Stomach (tissue), 4 donors: ENCODE measurements at regions not wholly inside any gene's neighbourhood (a gene's known extent, or its start where the extent isn't known, plus 50 kb on each side); places are given as distances from the start of the nearest gene placed in this dataset.

Source experiments
- CTCF ChIP-seq, 7 experiments: fragments of 450-650 bp in 4 of 7; fragments of 200-600 bp in 3 of 7; sonication (generic) in 3 of 7; IDR thresholded peaks; one replicate each; pipeline ENCODE4 v1.5.1; 2016 to 2019; ENCODE audit warnings: antibody characterized with exemption in 7 of 7, control low read depth in 2 of 7, mild to moderate bottlenecking in 1 of 7
- POLR2A ChIP-seq, 4 donors: fragments of 450-650 bp; IDR thresholded peaks; one replicate each; pipeline ENCODE4 v1.6.1; 2016; ENCODE audit warnings: antibody characterized with exemption in 4 of 4, control low read depth in 2 of 4, mild to moderate bottlenecking in 1 of 4, moderate library complexity in 1 of 4
- POLR2AphosphoS5 ChIP-seq, 3 donors: sonication (generic); formaldehyde crosslinking; IDR thresholded peaks; one replicate each; pipeline ENCODE4 v1.6.1; 2016; ENCODE audit warnings: antibody characterized with exemption in 3 of 3

DNA sequence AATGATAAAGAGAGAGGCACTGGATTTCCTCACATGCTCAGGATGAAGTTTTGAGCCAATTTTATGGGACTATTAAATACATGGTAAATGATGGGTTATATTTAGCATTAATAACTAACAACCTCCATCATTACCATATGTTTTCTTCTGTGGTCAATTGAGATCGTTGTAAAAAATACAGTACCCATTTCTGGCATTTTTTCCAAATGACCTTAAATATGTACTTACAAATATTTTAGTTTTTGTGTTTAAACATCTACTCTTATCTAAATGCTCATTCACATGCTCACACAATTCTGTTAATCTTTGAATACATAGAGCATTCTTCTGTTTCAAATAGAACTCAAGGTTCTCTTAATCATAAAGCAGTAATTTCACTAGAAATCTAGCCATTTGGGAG is 330.0 kb upstream of the BRINP3 start:
- TF ChIP-seq CTCF (IDR thresholded peaks at IDR 0.05) (no peak), POLR2AphosphoS5 (IDR thresholded peaks at IDR 0.05) (no peak), POLR2A (IDR thresholded peaks at IDR 0.05) (no peak)
